GM15510 (cell line): ENCODE measurements at regions not wholly inside any gene's neighbourhood (a gene's known extent, or its start where the extent isn't known, plus 50 kb on each side); places are given as distances from the start of the nearest gene placed in this dataset.

ENCODE experiments used
- POLR2A ChIP-seq: IDR thresholded peaks from 3 replicates; pipeline ENCODE4 v1.6.1; 2011; ENCODE audit warnings: borderline replicate concordance; ENCODE audit not compliant: insufficient read length; ENCODE audit errors: extremely low read depth

- TF ChIP-seq POLR2A: no peak
Observed at GRCh38 chr13:50676602-50677001, 166.9 kb downstream of the DLEU7 start.

- no peak for TF ChIP-seq POLR2A
Observed at GRCh38 chr13:50677258-50677657, 166.2 kb downstream of the DLEU7 start.

DNA sequence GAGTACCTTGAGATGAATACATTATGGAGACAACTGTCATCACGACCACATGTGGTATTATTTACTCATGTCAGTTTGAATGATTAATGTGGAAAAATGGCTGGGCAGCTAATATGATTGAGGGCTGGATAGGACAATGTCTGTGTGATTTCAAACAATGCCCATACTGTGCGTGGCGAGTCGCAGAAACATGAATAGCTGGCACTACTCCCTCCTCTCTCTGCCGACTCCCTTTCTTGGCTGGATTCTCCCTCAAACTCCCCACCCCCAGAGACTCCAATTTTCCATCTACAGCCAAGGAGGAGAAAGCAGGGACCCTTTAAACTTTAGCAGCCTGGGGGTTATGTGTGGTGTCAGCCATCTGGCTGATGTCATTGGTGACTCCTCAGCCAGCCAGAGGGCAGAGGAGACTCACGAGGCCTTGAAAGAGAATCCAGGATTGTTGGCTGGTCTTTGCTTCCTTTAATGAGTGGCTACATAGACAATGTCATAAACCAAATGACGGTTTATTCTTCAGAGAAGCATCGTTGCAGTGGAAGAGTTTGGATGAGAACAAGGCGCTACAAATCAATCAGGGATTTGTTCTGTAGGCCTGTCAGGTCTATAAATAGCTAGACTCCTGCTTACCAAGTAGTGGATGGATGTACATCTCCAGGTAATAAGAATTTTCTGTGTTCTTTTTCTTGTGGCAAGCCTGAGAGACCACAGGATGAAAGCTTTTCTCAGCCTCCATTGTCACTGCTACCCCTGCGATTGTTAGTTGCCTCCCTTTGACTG lies 165.6 kb downstream of the DLEU7 start:
- TF ChIP-seq POLR2A: no peak

DNA sequence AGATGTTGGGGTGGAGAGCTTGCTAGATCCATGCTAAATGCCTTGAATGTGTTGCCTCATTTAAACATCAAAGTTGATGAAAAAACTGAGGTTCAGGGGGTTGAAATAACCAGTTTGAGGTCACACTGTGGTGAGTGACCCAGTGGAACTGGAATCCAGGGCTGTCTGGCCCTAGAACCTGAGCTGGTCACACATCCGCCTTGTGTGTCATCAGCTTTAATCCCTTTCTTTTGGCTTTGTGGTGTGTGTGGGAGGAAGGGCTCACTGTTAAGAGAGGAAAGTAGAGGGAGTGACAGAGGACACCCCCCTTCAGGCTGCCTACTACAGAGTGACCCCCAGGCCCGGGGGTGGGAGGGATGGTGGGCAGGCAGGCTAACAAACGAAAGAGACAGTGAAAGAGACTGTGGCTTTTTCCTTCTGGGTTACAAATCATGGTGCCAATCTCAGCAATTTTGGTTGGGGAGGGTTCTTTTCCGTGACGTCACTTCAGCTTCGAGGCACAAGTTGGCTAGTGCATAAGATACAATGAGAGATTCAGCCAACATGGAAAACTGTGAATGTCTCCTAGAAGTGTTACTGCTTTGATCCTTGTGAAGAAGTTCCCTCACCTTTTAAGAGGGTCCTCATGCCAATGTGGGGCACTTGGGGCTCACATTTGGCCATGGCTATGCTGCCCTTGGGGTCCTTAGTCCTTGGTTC lies 164.9 kb downstream of the DLEU7 start:
- no peak for TF ChIP-seq POLR2A

- TF ChIP-seq POLR2A: no peak
Observed at GRCh38 chr13:50679321-50679720, 164.2 kb downstream of the DLEU7 start.

- TF ChIP-seq POLR2A: no peak
Observed at GRCh38 chr13:50682002-50682401, 161.5 kb downstream of the DLEU7 start.

DNA sequence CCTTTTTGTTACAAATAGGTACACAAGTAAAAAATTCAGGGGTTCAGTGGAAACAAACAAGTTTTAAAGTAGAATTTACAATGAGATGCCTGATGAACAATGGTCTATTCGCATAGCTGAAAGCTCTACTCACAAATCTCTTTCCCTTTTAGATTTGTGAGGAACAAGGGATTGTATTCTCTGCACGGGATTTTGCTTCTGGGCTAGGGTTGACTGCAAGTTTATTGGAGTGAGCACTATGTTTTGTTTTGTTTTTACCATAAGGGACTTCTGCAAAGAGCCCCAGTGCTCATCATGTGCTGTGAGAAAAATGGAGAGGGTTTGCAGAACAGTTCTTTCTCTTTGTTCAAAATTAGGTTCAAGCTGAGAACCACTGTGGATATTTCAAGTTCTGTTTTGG lies 160.5 kb downstream of the DLEU7 start:
- TF ChIP-seq POLR2A: no peak

GRCh38 chr13:50684366-50684765 lies 159.1 kb downstream of the DLEU7 start:
- TF ChIP-seq POLR2A: no peak

DNA sequence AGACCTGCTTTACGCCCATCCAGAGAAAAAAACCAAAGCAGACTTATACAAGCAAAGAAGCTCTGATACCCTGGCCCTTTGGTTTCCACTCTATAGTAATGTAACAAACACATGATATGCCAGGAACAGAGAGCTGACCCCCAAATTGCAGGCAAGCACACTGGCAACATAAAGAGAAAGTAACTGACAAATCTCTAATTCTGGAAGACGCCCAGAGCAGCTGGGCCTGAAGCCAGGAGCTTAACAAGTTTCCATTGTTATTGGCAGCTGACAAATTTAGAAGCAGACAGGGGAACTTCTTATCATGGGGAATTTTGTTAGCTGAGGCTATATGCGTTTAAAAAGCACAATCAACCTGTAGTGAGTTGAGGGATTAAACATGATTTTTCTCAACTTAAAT lies 158.0 kb downstream of the DLEU7 start:
- no peak for TF ChIP-seq POLR2A

GRCh38 chr13:50685956-50686355 lies 157.5 kb downstream of the DLEU7 start:
- TF ChIP-seq POLR2A: no peak

- TF ChIP-seq POLR2A: no peak
Observed at GRCh38 chr13:50686551-50686950, 156.9 kb downstream of the DLEU7 start.

DNA sequence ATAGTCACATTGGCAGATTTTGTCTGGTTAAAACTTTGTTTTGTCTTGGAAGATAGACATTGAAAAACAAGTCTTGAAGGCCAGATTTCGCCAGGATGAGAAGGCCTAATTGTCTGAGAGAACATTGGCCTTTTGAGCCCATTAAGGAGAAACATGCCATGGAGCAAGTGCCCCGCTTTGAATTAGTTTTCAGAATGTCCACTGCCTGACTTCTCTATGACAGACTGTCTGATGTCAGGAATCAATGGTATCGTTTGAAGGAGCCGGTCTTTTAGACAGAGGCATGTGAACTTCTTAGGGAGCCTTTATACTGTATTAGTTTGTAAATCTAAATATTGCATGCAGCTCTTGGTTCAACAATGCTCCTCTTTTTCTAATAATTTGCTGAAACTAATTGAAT lies 155.9 kb downstream of the DLEU7 start:
- no peak for TF ChIP-seq POLR2A

DNA sequence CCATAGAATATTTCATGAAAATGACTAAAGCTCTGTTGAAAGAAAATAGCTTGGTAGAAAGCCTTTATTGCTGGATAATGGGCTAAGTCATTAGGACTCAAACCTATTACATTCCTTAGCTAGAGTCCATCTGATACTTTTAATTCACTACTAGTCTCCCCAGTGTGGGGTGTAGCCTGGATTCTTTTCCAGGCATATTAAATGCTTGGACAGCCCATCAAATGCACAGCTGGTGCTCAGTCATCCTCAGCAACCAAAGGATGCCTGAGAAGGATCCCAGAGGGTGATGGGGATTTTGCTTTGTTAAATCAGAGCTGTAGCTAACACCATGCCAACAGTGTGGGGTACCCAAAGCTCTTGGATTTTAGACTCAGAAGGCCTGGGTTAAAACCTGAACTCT lies 153.5 kb downstream of the DLEU7 start:
- TF ChIP-seq POLR2A: no peak

DNA sequence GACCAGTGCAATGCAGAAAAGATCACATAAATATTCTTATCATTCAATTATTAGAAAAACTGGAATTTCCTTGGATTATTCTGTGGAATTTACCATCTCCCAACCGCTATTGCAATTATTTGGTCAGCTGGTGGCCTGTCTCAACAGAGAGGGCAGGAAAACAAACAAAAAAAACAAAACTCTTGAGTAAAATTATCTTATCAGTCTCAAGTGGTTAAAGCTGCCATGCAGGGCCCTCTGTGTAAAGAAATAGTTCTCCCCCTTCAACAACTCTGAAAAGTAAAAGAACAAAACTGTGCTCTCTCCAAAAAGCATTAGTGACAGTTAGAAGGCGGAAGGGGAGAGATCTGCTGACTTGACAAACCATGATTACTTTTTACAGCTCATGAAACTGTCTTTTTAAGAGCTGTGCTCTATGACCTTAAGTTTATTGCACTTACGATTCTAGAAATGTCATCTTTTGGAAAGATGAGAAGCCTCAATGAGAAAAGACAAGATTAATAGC lies 152.3 kb downstream of the DLEU7 start:
- TF ChIP-seq POLR2A: no peak

DNA sequence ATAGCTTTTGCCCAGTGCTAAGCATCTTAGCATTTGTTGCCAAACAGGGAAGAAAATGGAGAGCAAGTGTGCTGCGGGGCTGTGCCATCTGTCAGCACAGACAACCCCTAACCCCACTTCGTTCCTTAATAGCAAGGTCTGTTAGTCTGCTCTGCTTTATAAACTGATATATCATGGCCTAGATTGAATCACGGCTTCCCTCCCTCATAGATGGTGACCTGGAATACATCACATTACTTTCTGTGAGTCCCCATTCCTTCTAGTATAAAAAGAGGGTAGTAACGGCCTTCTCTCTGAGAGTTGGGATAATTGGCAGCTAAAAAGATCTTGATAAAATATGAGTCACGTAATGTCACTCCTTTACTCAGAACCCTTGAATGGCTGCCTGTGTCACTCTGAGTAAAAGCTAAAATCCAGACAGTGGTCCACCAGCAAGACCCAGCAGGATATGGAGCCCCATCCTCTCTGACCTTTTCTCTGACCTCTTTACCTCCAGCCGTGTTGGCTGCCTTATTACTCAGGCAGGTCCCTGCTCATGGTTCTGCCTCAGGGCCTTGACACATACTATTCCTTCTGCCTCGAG lies 151.7 kb downstream of the DLEU7 start:
- no peak for TF ChIP-seq POLR2A
